GM23338 (cell line): ENCODE measurements at regions not wholly inside any gene's neighbourhood (a gene's known extent, or its start where the extent isn't known, plus 50 kb on each side); places are given as distances from the start of the nearest gene placed in this dataset.

Source experiments
- ATAC-seq: fragments of 200-7000 bp; cut with Tn5 transposase; 3 replicates; pipeline ENCODE4 v1.9.1; 2020
- DNase-seq: peaks from one replicate; pipeline ENCODE4 v3.0.0-alpha.2; 2015; ENCODE audit warnings: low spot score
- H2AFZ ChIP-seq: fragments of 200-600 bp; sonication (generic); 2 replicates; pipeline ENCODE4 v1.8.0; 2016; ENCODE audit warnings: antibody characterized with exemption, mild to moderate bottlenecking, moderate library complexity
- H3F3A ChIP-seq: fragments of 200-600 bp; sonication (generic); replicated peaks from 2 replicates; pipeline ENCODE4 v1.8.0; 2017; ENCODE audit warnings: antibody characterized with exemption, mixed run types, low read depth
- H3K27ac ChIP-seq: fragments of 200-600 bp; sonication (generic); 2 replicates; pipeline ENCODE4 v1.6.1; 2016; ENCODE audit warnings: low read depth
- H3K27me3 ChIP-seq: fragments of 200-600 bp; sonication (generic); 2 replicates; pipeline ENCODE4 v1.8.0; 2016; ENCODE audit warnings: mild to moderate bottlenecking, mixed run types, moderate library complexity; ENCODE audit not compliant: insufficient read depth
- H3K36me3 ChIP-seq: fragments of 200-600 bp; sonication (generic); 2 replicates; pipeline ENCODE4 v1.8.0; 2016; ENCODE audit warnings: mild to moderate bottlenecking; ENCODE audit not compliant: insufficient read depth
- H3K4me1 ChIP-seq: fragments of 200-600 bp; sonication (generic); 2 replicates; pipeline ENCODE4 v1.8.0; 2016; ENCODE audit warnings: mild to moderate bottlenecking, moderate library complexity; ENCODE audit not compliant: insufficient read depth
- H3K4me2 ChIP-seq: fragments of 200-600 bp; sonication (generic); 2 replicates; pipeline ENCODE4 v1.7.1; 2017; ENCODE audit warnings: mixed run types
- H3K4me3 ChIP-seq: fragments of 200-600 bp; sonication (generic); 2 replicates; pipeline ENCODE4 v1.6.1; 2016; ENCODE audit warnings: mixed run types
- H3K79me2 ChIP-seq: fragments of 200-600 bp; sonication (generic); replicated peaks from 2 replicates; pipeline ENCODE4 v1.8.0; 2017; ENCODE audit warnings: mild to moderate bottlenecking; ENCODE audit not compliant: insufficient read depth
- H3K9me2 ChIP-seq: fragments of 200-600 bp; sonication (generic); 2 replicates; pipeline ENCODE4 v1.8.0; 2017; ENCODE audit not compliant: insufficient read depth
- H4K20me1 ChIP-seq: fragments of 200-600 bp; sonication (generic); replicated peaks from 2 replicates; pipeline ENCODE4 v1.8.0; 2017; ENCODE audit warnings: mild to moderate bottlenecking; ENCODE audit not compliant: insufficient read depth
- H3K27ac Mint-ChIP-seq: 2 replicates; pipeline ENCODE4 v1.8.0; 2020; ENCODE audit warnings: inconsistent platforms, mild to moderate bottlenecking, moderate library complexity, mixed read lengths
- H3K27me3 Mint-ChIP-seq: 3 replicates; pipeline ENCODE4 v1.8.0; 2022; ENCODE audit warnings: low read depth, mild to moderate bottlenecking, moderate library complexity, mixed read lengths, inconsistent platforms; ENCODE audit not compliant: insufficient read depth, poor library complexity
- H3K36me3 Mint-ChIP-seq: 3 replicates; pipeline ENCODE4 v1.8.0; 2021; ENCODE audit warnings: low read depth, mild to moderate bottlenecking, inconsistent platforms, moderate library complexity, mixed read lengths
- H3K4me1 Mint-ChIP-seq: 3 replicates; pipeline ENCODE4 v1.8.0; 2020; ENCODE audit warnings: mild to moderate bottlenecking, inconsistent platforms, mixed read lengths
- H3K4me3 Mint-ChIP-seq: 3 replicates; pipeline ENCODE4 v1.8.0; 2021; ENCODE audit warnings: moderate library complexity, mild to moderate bottlenecking, inconsistent platforms, mixed read lengths
- H3K9me3 Mint-ChIP-seq: 3 replicates; pipeline ENCODE4 v1.8.0; 2020; ENCODE audit warnings: moderate library complexity, mild to moderate bottlenecking, inconsistent platforms, mixed read lengths
- STAT1 ChIP-seq: IDR thresholded peaks from one replicate; pipeline ENCODE4 v1.6.1; 2016; ENCODE audit warnings: antibody characterized with exemption; ENCODE audit not compliant: unreplicated experiment
- TF ChIP-seq, protein P1 (sequence below): IDR thresholded peaks from one replicate; pipeline ENCODE4 v1.6.1; 2018; ENCODE audit warnings: antibody characterized with exemption; ENCODE audit not compliant: unreplicated experiment
- TF ChIP-seq, protein P2 (sequence below): fragments of 250-450 bp; sonication (Bioruptor Pico); IDR thresholded peaks from 2 replicates; pipeline ENCODE4 v1.5.0; 2020; ENCODE audit warnings: mild to moderate bottlenecking, moderate library complexity

DNA sequence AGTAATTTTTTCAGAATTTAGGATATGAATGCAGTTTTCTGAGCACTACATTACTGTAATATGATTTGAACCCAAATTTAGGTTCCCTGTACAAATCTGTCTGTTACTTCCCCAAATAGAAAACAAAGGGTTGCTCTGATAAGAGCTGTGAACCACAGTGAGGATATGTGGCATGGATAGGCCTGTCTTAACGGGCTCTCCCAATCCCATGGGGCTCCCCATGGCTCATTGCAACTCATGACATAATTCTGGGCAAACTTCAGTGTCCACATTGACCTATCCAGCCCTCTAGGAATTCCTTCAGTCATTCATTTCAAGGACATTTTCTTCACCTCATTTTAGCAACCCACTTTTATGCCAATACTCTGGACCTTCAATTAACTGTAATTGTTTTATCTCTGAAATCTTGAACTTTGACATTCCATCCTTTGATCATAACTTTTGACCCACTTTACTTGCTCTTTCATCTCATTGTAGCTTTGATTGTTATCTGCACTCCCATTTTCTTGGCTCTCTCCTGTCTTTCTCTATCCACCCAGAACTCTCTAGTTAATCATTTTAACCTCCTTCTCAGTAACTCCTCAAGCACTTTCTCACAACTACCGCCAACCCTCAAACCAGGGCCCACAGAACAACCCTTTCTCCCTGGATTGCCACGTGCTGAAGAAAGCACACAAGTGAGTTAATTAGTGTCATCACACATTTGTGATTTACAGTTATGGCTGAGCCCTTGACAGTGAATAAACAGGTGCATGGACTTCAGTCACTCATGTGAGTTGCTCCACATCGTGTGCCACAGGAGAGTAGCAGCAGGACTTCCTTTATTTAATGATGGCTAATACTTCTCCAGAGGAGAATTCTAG, 94.9 kb upstream of the AADACL2 start:
- no peak for ATAC-seq

More for the DNA sequence above, 94.9 kb upstream of the AADACL2 start:
- TF ChIP-seq, protein P1, sequence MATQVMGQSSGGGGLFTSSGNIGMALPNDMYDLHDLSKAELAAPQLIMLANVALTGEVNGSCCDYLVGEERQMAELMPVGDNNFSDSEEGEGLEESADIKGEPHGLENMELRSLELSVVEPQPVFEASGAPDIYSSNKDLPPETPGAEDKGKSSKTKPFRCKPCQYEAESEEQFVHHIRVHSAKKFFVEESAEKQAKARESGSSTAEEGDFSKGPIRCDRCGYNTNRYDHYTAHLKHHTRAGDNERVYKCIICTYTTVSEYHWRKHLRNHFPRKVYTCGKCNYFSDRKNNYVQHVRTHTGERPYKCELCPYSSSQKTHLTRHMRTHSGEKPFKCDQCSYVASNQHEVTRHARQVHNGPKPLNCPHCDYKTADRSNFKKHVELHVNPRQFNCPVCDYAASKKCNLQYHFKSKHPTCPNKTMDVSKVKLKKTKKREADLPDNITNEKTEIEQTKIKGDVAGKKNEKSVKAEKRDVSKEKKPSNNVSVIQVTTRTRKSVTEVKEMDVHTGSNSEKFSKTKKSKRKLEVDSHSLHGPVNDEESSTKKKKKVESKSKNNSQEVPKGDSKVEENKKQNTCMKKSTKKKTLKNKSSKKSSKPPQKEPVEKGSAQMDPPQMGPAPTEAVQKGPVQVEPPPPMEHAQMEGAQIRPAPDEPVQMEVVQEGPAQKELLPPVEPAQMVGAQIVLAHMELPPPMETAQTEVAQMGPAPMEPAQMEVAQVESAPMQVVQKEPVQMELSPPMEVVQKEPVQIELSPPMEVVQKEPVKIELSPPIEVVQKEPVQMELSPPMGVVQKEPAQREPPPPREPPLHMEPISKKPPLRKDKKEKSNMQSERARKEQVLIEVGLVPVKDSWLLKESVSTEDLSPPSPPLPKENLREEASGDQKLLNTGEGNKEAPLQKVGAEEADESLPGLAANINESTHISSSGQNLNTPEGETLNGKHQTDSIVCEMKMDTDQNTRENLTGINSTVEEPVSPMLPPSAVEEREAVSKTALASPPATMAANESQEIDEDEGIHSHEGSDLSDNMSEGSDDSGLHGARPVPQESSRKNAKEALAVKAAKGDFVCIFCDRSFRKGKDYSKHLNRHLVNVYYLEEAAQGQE: no peak
- TF ChIP-seq STAT1: no peak
- TF ChIP-seq, protein P2, sequence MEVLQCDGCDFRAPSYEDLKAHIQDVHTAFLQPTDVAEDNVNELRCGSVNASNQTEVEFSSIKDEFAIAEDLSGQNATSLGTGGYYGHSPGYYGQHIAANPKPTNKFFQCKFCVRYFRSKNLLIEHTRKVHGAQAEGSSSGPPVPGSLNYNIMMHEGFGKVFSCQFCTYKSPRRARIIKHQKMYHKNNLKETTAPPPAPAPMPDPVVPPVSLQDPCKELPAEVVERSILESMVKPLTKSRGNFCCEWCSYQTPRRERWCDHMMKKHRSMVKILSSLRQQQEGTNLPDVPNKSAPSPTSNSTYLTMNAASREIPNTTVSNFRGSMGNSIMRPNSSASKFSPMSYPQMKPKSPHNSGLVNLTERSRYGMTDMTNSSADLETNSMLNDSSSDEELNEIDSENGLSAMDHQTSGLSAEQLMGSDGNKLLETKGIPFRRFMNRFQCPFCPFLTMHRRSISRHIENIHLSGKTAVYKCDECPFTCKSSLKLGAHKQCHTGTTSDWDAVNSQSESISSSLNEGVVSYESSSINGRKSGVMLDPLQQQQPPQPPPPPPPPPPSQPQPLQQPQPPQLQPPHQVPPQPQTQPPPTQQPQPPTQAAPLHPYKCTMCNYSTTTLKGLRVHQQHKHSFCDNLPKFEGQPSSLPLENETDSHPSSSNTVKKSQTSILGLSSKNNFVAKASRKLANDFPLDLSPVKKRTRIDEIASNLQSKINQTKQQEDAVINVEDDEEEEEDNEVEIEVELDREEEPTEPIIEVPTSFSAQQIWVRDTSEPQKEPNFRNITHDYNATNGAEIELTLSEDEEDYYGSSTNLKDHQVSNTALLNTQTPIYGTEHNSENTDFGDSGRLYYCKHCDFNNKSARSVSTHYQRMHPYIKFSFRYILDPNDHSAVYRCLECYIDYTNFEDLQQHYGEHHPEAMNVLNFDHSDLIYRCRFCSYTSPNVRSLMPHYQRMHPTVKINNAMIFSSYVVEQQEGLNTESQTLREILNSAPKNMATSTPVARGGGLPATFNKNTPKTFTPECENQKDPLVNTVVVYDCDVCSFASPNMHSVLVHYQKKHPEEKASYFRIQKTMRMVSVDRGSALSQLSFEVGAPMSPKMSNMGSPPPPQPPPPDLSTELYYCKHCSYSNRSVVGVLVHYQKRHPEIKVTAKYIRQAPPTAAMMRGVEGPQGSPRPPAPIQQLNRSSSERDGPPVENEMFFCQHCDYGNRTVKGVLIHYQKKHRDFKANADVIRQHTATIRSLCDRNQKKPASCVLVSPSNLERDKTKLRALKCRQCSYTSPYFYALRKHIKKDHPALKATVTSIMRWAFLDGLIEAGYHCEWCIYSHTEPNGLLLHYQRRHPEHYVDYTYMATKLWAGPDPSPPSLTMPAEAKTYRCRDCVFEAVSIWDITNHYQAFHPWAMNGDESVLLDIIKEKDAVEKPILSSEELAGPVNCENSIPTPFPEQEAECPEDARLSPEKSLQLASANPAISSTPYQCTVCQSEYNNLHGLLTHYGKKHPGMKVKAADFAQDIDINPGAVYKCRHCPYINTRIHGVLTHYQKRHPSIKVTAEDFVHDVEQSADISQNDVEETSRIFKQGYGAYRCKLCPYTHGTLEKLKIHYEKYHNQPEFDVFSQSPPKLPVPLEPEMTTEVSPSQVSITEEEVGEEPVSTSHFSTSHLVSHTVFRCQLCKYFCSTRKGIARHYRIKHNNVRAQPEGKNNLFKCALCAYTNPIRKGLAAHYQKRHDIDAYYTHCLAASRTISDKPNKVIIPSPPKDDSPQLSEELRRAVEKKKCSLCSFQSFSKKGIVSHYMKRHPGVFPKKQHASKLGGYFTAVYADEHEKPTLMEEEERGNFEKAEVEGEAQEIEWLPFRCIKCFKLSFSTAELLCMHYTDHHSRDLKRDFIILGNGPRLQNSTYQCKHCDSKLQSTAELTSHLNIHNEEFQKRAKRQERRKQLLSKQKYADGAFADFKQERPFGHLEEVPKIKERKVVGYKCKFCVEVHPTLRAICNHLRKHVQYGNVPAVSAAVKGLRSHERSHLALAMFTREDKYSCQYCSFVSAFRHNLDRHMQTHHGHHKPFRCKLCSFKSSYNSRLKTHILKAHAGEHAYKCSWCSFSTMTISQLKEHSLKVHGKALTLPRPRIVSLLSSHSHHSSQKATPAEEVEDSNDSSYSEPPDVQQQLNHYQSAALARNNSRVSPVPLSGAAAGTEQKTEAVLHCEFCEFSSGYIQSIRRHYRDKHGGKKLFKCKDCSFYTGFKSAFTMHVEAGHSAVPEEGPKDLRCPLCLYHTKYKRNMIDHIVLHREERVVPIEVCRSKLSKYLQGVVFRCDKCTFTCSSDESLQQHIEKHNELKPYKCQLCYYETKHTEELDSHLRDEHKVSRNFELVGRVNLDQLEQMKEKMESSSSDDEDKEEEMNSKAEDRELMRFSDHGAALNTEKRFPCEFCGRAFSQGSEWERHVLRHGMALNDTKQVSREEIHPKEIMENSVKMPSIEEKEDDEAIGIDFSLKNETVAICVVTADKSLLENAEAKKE (CRISPR knock-in tag): no peak
- Histone ChIP-seq H3F3A (no peaks in the 10 kb centered on the region), H3K4me1 (no peaks in the 10 kb centered on the region), H3K36me3 (no peaks in the 10 kb centered on the region), H2AFZ (no peak overlapping the region), H3K27me3 (no peaks in the 10 kb centered on the region), H3K4me3 (no peak overlapping the region), H3K9me2 (peaks cover 12% of the 10 kb centered on the region), H3K79me2 (no peaks in the 10 kb centered on the region), H3K4me2 (no peak overlapping the region), H3K27ac (no peak overlapping the region), H4K20me1 (no peaks in the 10 kb centered on the region)
- Mint-ChIP-seq H3K27me3 (no peaks in the 10 kb centered on the region), H3K27ac (no peak overlapping the region), H3K36me3 (no peaks in the 10 kb centered on the region), H3K4me3 (no peak overlapping the region), H3K4me1 (no peaks in the 10 kb centered on the region), H3K9me3 (no peaks in the 10 kb centered on the region; the same call in 2 of the 3 replicates)
- DNase-seq: no peak
